GM23338 (cell line): ENCODE measurements at regions not wholly inside any gene's neighbourhood (a gene's known extent, or its start where the extent isn't known, plus 50 kb on each side); places are given as distances from the start of the nearest gene placed in this dataset.

Experiments
- ATAC-seq: fragments of 200-7000 bp; cut with Tn5 transposase; 3 replicates; pipeline ENCODE4 v1.9.1; 2020
- DNase-seq: peaks from one replicate; pipeline ENCODE4 v3.0.0-alpha.2; 2015; ENCODE audit warnings: low spot score
- H2AFZ ChIP-seq: fragments of 200-600 bp; sonication (generic); 2 replicates; pipeline ENCODE4 v1.8.0; 2016; ENCODE audit warnings: antibody characterized with exemption, mild to moderate bottlenecking, moderate library complexity
- H3F3A ChIP-seq: fragments of 200-600 bp; sonication (generic); replicated peaks from 2 replicates; pipeline ENCODE4 v1.8.0; 2017; ENCODE audit warnings: antibody characterized with exemption, mixed run types, low read depth
- H3K27ac ChIP-seq: fragments of 200-600 bp; sonication (generic); 2 replicates; pipeline ENCODE4 v1.6.1; 2016; ENCODE audit warnings: low read depth
- H3K27me3 ChIP-seq: fragments of 200-600 bp; sonication (generic); 2 replicates; pipeline ENCODE4 v1.8.0; 2016; ENCODE audit warnings: mild to moderate bottlenecking, mixed run types, moderate library complexity; ENCODE audit not compliant: insufficient read depth
- H3K36me3 ChIP-seq: fragments of 200-600 bp; sonication (generic); 2 replicates; pipeline ENCODE4 v1.8.0; 2016; ENCODE audit warnings: mild to moderate bottlenecking; ENCODE audit not compliant: insufficient read depth
- H3K4me1 ChIP-seq: fragments of 200-600 bp; sonication (generic); 2 replicates; pipeline ENCODE4 v1.8.0; 2016; ENCODE audit warnings: mild to moderate bottlenecking, moderate library complexity; ENCODE audit not compliant: insufficient read depth
- H3K4me2 ChIP-seq: fragments of 200-600 bp; sonication (generic); 2 replicates; pipeline ENCODE4 v1.7.1; 2017; ENCODE audit warnings: mixed run types
- H3K4me3 ChIP-seq: fragments of 200-600 bp; sonication (generic); 2 replicates; pipeline ENCODE4 v1.6.1; 2016; ENCODE audit warnings: mixed run types
- H3K79me2 ChIP-seq: fragments of 200-600 bp; sonication (generic); replicated peaks from 2 replicates; pipeline ENCODE4 v1.8.0; 2017; ENCODE audit warnings: mild to moderate bottlenecking; ENCODE audit not compliant: insufficient read depth
- H3K9me2 ChIP-seq: fragments of 200-600 bp; sonication (generic); 2 replicates; pipeline ENCODE4 v1.8.0; 2017; ENCODE audit not compliant: insufficient read depth
- H4K20me1 ChIP-seq: fragments of 200-600 bp; sonication (generic); replicated peaks from 2 replicates; pipeline ENCODE4 v1.8.0; 2017; ENCODE audit warnings: mild to moderate bottlenecking; ENCODE audit not compliant: insufficient read depth
- H3K27ac Mint-ChIP-seq: 2 replicates; pipeline ENCODE4 v1.8.0; 2020; ENCODE audit warnings: inconsistent platforms, mild to moderate bottlenecking, moderate library complexity, mixed read lengths
- H3K27me3 Mint-ChIP-seq: 3 replicates; pipeline ENCODE4 v1.8.0; 2022; ENCODE audit warnings: low read depth, mild to moderate bottlenecking, moderate library complexity, mixed read lengths, inconsistent platforms; ENCODE audit not compliant: insufficient read depth, poor library complexity
- H3K36me3 Mint-ChIP-seq: 3 replicates; pipeline ENCODE4 v1.8.0; 2021; ENCODE audit warnings: low read depth, mild to moderate bottlenecking, inconsistent platforms, moderate library complexity, mixed read lengths
- H3K4me1 Mint-ChIP-seq: 3 replicates; pipeline ENCODE4 v1.8.0; 2020; ENCODE audit warnings: mild to moderate bottlenecking, inconsistent platforms, mixed read lengths
- H3K4me3 Mint-ChIP-seq: 3 replicates; pipeline ENCODE4 v1.8.0; 2021; ENCODE audit warnings: moderate library complexity, mild to moderate bottlenecking, inconsistent platforms, mixed read lengths
- H3K9me3 Mint-ChIP-seq: 3 replicates; pipeline ENCODE4 v1.8.0; 2020; ENCODE audit warnings: moderate library complexity, mild to moderate bottlenecking, inconsistent platforms, mixed read lengths
- CTCF ChIP-seq, 2 experiments: fragments of 200-600 bp in 1 of 2; sonication (generic) in 1 of 2; conservative IDR thresholded peaks; 2 replicates each; pipeline versions ENCODE4 v1.5.1 to v1.6.1; 2016 to 2017; ENCODE audit warnings: antibody characterized with exemption in 2 of 2, low read depth in 2 of 2, mild to moderate bottlenecking in 2 of 2, moderate library complexity in 1 of 2
- EZH2 ChIP-seq: fragments of 200-600 bp; sonication (generic); IDR thresholded peaks from one replicate; pipeline ENCODE4 v1.8.0; 2017; ENCODE audit warnings: antibody characterized with exemption, mild to moderate bottlenecking, low read depth; ENCODE audit not compliant: unreplicated experiment
- NANOG ChIP-seq: IDR thresholded peaks from 2 replicates; pipeline ENCODE4 v1.6.1; 2016; ENCODE audit warnings: antibody characterized with exemption, borderline replicate concordance
- ZNF331 ChIP-seq: fragments of 250-450 bp; sonication (Bioruptor Pico); IDR thresholded peaks from 2 replicates; pipeline ENCODE4 v1.5.0; 2020; ENCODE audit warnings: low read depth, mild to moderate bottlenecking, moderate library complexity
- ZNF462 ChIP-seq: fragments of 250-450 bp; sonication (Bioruptor Pico); IDR thresholded peaks from 2 replicates; pipeline ENCODE4 v1.5.0; 2020; ENCODE audit warnings: mild to moderate bottlenecking, moderate library complexity
- TF ChIP-seq, protein P1 (sequence below): IDR thresholded peaks from 2 replicates; pipeline ENCODE4 v1.6.1; 2016; ENCODE audit warnings: antibody characterized with exemption

- Histone ChIP-seq H3K27me3 (no peaks in the 10 kb centered on the region), H3K36me3 (peaks cover 6% of the 10 kb centered on the region; the same call in 1 of the 2 replicates), H3K4me3 (no peak overlapping the region), H4K20me1 (no peaks in the 10 kb centered on the region), H3K4me1 (no peaks in the 10 kb centered on the region), H3K4me2 (no peak overlapping the region), H2AFZ (no peak overlapping the region), H3K27ac (no peak overlapping the region), H3F3A (no peaks in the 10 kb centered on the region), H3K79me2 (no peaks in the 10 kb centered on the region), H3K9me2 (peaks cover 6% of the 10 kb centered on the region; the same call in 1 of the 2 replicates)
- no peak overlapping the region for H3K27ac Mint-ChIP-seq
- no peaks in the 10 kb centered on the region for H3K4me1 Mint-ChIP-seq
- no peaks in the 10 kb centered on the region for H3K27me3 Mint-ChIP-seq
- H3K4me3 Mint-ChIP-seq, result no peak overlapping the region
- TF ChIP-seq ZNF331 (CRISPR knock-in tag), result no peak
- no peak for TF ChIP-seq EZH2
- no peak for TF ChIP-seq CTCF (conservative IDR thresholded peaks at IDR 0.05; ENCODE audit: low read depth in 2 of 2)
- TF ChIP-seq, protein P1, sequence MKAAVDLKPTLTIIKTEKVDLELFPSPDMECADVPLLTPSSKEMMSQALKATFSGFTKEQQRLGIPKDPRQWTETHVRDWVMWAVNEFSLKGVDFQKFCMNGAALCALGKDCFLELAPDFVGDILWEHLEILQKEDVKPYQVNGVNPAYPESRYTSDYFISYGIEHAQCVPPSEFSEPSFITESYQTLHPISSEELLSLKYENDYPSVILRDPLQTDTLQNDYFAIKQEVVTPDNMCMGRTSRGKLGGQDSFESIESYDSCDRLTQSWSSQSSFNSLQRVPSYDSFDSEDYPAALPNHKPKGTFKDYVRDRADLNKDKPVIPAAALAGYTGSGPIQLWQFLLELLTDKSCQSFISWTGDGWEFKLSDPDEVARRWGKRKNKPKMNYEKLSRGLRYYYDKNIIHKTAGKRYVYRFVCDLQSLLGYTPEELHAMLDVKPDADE, result no peak
- no peak for TF ChIP-seq NANOG
- no peak for TF ChIP-seq ZNF462 (CRISPR knock-in tag)
- H3K36me3 Mint-ChIP-seq, result 0 out of 3 replicates have a peak, but pooled peaks cover 3% of the 10 kb centered on the region
- H3K9me3 Mint-ChIP-seq, result peaks cover 13% of the 10 kb centered on the region; the same call in 2 of the 3 replicates
- ATAC-seq (no peak), DNase-seq (no peak)
Observed at GRCh38 chr1:215507119-215507518, 60.0 kb upstream of the KCTD3 start.
